ENCODE measurements at regions not wholly inside any gene's neighbourhood (a gene's known extent, or its start where the extent isn't known, plus 50 kb on each side); places are given as distances from the start of the nearest gene placed in this dataset.
"Not testable (repeated sequence)": the region's sequence is repeated elsewhere in the genome, so short reads cannot be mapped to it uniquely, and the experiment has no call there.

- no peak for DNase-seq (ENCODE audit: low read depth)
- TF ChIP-seq, protein P1, sequence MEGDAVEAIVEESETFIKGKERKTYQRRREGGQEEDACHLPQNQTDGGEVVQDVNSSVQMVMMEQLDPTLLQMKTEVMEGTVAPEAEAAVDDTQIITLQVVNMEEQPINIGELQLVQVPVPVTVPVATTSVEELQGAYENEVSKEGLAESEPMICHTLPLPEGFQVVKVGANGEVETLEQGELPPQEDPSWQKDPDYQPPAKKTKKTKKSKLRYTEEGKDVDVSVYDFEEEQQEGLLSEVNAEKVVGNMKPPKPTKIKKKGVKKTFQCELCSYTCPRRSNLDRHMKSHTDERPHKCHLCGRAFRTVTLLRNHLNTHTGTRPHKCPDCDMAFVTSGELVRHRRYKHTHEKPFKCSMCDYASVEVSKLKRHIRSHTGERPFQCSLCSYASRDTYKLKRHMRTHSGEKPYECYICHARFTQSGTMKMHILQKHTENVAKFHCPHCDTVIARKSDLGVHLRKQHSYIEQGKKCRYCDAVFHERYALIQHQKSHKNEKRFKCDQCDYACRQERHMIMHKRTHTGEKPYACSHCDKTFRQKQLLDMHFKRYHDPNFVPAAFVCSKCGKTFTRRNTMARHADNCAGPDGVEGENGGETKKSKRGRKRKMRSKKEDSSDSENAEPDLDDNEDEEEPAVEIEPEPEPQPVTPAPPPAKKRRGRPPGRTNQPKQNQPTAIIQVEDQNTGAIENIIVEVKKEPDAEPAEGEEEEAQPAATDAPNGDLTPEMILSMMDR (IDR thresholded peaks at IDR 0.05; ENCODE audit: control insufficient read depth, extremely low read depth, insufficient read depth) = no peak
- H3K4me3 ChIP-seq (ENCODE audit: low read depth, low read length) = no peak overlapping the region
Measured at GRCh38 chr7:16261654-16262053, 159.7 kb downstream of the CRPPA start.

DNA sequence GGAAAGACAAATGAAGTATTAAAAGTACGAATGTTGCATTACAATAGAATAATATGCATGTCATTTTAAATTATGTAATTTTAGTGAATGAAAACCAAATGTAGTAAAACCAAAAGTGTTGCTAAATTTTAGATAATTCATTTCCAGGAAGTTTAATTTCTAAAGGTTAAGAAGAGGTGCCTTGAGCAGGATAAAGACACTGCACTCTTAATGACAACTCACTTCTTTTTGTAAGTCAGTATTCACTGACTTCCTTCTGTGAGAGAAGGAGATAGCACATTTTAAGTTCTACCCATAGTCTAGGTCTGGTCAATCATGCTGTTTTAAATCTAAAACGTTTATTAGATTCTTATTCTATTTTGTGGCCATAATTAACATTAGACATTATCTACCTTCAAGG, 160.2 kb downstream of the CRPPA start:
- H3K4me3 ChIP-seq (ENCODE audit: low read depth, low read length) = no peak overlapping the region
- DNase-seq (ENCODE audit: low read depth) = no peak
- TF ChIP-seq, protein P1 (IDR thresholded peaks at IDR 0.05; ENCODE audit: control insufficient read depth, extremely low read depth, insufficient read depth) = no peak

- no peak for DNase-seq (ENCODE audit: low read depth)
- TF ChIP-seq, protein P1 (IDR thresholded peaks at IDR 0.05; ENCODE audit: control insufficient read depth, extremely low read depth, insufficient read depth) = no peak
Measured at GRCh38 chr7:16260236-16260728, 161.1 kb downstream of the CRPPA start.

DNA sequence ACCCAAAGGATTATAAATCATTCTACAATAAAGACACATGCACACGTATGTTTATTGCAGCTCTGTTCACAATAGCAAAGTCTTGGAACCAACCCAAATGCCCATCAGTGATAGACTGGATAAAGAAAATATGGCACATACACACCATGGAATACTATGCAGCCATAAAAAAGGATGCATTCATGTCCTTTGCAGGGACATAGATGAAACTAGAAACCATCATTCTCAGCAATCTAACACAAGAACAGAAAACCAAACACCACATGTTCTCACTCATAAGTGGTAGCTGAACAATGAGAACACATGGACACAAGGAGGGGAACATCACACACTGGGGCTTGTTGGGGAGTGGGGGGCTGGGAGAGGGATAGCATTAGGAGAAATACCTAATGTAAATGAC, 164.9 kb downstream of the CRPPA start:
- not testable (repeated sequence) for DNase-seq (ENCODE audit: low read depth)

More at GRCh38 chr7:16260236-16260728, 161.1 kb downstream of the CRPPA start:
- H3K4me3 ChIP-seq (ENCODE audit: low read depth, low read length) = no peak overlapping the region

GRCh38 chr7:16255952-16256351, 165.4 kb downstream of the CRPPA start:
- not testable (repeated sequence) for DNase-seq (ENCODE audit: low read depth); H3K4me3 ChIP-seq (ENCODE audit: low read depth, low read length)

More for the DNA sequence above, 164.9 kb downstream of the CRPPA start:
- H3K4me3 ChIP-seq (ENCODE audit: low read depth, low read length) = not testable (repeated sequence)

DNA sequence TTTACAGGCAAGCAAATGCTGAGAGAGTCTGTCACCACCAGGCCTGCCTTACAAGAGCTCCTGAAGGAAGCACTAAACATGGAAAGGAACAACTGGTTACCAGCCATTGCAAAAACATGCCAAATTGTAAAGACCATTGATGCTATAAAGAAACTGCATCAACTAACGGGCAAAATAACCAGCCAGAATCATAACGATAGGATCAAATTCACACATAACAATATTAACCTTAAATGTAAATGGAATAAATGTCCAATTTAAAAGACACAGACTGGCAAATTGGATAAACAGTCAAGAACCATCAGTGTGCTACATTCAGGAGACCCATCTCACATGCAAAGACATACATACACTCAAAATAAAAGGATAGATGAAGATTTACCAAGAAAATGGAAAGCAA, 170.7 kb downstream of the CRPPA start:
- H3K4me3 ChIP-seq (ENCODE audit: low read depth, low read length); DNase-seq (ENCODE audit: low read depth): not testable (repeated sequence)

DNA sequence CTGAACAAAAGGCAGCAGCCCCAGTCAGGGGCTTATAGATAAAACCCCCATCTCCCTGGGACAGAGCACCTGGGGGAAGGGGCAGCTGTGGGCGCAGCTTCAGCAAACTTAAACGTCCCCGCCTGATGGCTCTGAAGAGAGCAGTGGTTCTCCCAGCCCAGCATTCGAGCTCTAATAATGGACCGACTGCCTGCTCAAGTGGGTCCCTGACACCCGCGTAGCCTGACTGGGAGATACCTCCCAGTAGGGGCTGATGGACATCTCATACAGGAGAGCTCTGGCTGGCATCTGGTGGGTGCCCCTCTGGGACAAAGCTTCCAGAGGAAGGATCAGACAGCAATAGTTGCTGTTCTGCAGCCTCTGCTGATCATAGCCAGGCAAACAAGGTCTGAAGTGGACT, 172.1 kb downstream of the CRPPA start:
- not testable (repeated sequence) for DNase-seq (ENCODE audit: low read depth); H3K4me3 ChIP-seq (ENCODE audit: low read depth, low read length)

- DNase-seq (ENCODE audit: low read depth); H3K4me3 ChIP-seq (ENCODE audit: low read depth, low read length): not testable (repeated sequence)
Measured at GRCh38 chr7:16248556-16248955, 172.8 kb downstream of the CRPPA start.

DNA sequence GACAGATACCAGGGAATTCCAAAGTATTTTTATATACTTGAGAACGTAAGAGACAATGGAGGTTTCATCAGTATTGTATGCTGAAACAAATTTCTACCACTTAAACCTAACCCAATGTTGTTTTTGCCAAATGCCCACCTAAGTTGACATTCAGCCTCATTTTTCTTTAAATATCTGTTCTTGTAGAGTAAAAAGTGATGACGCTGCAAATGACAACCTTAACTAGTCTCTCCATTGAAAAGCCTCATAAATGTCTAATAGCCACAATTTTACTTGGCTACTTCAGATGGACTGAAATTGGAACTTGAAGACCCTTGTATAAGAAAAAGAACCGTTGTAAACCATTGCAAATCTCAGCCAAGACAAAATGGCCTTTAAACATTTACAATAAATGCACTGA, 176.9 kb downstream of the CRPPA start:
- H3K4me3 ChIP-seq (ENCODE audit: low read depth, low read length) = no peak overlapping the region
- TF ChIP-seq, protein P1 (IDR thresholded peaks at IDR 0.05; ENCODE audit: control insufficient read depth, extremely low read depth, insufficient read depth) = no peak
- DNase-seq (ENCODE audit: low read depth) = no peak

DNA sequence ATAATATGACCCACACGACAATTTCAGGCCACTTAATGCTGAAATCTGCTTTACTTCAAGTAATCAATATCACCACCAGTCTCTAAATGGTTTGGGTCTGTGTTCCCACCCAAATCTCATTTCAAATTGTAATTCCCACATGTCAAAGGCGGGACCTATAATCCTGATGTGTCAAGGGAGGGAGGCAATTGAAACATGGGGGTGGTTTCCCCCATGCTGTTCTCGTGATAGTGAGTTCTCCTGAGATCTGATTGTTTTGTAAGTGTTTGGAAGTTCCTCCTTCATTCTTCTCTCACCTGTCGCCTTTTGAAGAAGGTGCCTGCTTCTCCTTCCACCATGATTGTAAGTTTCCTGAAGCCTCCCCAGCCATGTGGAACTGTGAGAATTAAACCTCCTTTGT, 178.4 kb downstream of the CRPPA start:
- TF ChIP-seq, protein P1 (IDR thresholded peaks at IDR 0.05; ENCODE audit: control insufficient read depth, extremely low read depth, insufficient read depth) = no peak
- H3K4me3 ChIP-seq (ENCODE audit: low read depth, low read length) = no peak overlapping the region
- DNase-seq (ENCODE audit: low read depth) = no peak

All from LNCaP clone FGC (cell line).